T1000 (cell line): ENCODE measurements at regions not wholly inside any gene's neighbourhood (a gene's known extent, or its start where the extent isn't known, plus 50 kb on each side); places are given as distances from the start of the nearest gene placed in this dataset.
"Not testable (repeated sequence)": the region's sequence is repeated elsewhere in the genome, so short reads cannot be mapped to it uniquely, and the experiment has no call there.

Experiments used
- DNase-seq: peaks from one replicate; lab custom pipeline; 2025; ENCODE audit warnings: mixed read lengths; lab: John Stamatoyannopoulos, UW

GRCh38 chr4:154164931-154165839 is 326.4 kb downstream of the DCHS2 start:
- DNase-seq = peak; percentile 61

- no peak for DNase-seq
Measured at GRCh38 chr4:154160519-154161301, 330.9 kb downstream of the DCHS2 start.

GRCh38 chr4:154158361-154159155 is 333.0 kb downstream of the DCHS2 start:
- no peak for DNase-seq

DNA sequence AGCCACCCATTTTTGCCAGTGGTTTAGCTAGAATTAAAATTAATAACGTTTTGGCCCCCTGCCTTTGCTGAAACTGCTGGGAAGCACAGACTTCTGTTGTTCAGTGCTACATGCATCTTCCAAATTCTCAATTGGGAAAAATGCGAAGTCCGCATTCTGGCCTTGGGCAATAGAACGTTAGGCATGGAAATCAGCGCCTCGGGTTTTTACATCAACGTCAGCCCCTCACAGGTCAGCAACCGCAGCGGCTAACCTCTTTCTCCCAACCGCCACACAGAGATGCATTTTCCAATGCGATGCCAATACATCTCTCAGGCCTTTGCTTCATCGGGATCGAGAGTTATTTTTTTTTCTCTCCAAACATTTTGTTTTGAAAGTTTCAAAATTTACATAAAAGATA is 339.1 kb downstream of the DCHS2 start:
- no peak for DNase-seq

DNA sequence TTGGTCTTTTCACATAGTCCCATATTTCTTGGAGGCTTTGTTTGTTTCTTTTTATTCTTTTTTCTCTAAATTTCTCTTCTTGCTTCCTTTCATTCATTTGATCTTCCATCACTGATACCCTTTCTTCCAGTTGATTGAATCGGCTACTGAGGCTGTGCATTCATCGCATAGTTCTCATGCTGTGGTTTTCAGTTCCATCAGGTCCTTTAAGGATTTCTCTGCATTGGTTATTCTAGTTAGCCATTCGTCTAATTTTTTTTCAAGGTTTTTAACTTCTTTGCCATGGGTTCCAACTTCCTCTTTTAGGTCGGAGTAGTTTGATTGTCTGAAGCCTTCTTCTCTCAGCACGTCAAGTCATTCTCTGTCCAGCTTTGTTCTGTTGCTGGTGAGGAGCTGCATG is 342.4 kb downstream of the DCHS2 start:
- DNase-seq = not testable (repeated sequence)

DNA sequence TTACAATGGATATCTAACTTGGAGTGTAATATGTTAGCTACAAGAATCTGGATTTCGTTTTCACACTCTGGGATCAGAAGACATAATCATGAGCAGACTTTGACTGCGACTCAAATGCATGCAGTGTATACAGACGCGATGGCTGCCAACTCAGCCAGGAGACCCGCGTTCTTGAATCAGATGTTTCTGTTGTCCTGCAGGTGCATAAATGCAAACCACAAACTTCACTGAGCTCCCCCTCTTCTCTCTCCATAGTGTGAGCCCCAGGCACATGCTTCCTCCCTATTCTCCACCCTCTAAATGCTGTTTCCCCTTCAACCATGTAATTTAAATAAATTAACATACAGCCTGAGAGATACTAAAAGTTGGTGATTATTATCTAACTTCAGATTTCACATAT is 347.9 kb downstream of the DCHS2 start:
- DNase-seq = no peak

GRCh38 chr4:154142664-154143063 is 348.9 kb downstream of the DCHS2 start:
- no peak for DNase-seq

DNA sequence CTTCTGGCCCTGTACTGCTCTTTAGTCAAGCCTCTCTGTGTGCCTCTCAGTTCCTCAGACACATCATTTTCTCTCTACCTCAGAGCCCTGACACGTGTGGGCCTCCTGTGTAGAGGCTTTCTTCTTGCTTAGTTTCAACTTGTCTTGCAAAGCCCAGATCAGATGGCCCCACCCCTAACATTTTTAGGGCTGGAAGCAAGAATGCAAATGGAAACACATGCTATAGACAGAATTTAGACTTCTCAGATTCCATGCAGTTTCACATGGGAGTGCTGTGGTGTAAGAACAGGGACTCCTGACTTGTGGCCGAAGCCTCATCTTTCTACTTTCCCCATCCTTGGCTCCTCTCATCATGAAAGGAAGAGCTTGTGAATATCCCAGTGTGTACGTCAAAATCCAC is 350.7 kb downstream of the DCHS2 start:
- no peak for DNase-seq

DNA sequence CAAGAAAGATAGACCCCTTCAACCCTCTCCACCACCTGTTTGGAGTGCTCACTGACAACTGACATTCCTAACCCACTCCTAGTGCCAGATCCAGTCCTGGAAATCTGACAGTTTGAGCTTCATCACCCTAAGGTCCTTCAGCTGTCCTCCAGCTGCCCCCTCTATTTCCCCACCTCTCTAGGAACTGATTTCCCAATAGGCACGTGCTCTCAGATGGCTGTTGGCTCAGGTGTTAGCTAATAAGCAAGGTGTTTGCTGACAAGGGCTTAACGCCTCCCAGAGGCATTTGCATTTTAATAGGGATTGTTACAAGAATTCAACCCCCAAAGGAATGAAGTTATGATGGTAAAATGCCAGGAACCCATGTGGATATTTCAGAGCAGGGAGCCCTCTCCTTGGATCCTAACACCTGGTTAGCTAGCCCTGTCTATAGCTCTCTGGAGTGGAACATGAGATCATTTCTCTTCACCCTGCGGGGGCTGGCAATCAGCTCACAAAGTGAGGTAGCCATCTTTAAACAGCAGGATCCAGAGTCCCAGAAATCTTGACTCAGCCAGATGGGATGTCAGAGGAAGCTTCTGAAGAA is 348.5 kb upstream of the SFRP2 start:
- no peak for DNase-seq

- no peak for DNase-seq
Measured at GRCh38 chr4:154135576-154135975, 346.7 kb upstream of the SFRP2 start.

DNA sequence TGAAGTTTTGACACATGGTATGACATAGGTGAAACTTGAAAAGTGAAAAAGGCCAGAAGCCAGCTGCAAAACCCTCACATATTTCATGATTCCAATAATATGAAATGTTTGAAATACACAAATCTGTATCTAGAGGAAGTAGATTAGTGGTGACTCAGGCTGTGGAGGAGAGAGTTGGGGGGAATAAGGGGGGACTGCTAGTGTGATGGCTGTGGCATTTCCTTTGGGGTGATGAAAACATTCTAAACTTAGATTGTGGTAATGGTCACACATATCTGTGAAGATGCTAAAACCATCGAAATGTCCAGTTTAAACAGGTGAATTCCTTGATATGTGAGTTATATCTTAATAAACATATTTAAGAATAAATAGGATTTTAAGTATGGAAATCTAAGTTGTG is 343.5 kb upstream of the SFRP2 start:
- no peak for DNase-seq

GRCh38 chr4:154126276-154126675 is 337.4 kb upstream of the SFRP2 start:
- DNase-seq = no peak

- no peak for DNase-seq
Measured at GRCh38 chr4:154125340-154125739, 336.5 kb upstream of the SFRP2 start.

- no peak for DNase-seq
Measured at GRCh38 chr4:154124539-154125255, 335.8 kb upstream of the SFRP2 start.

DNA sequence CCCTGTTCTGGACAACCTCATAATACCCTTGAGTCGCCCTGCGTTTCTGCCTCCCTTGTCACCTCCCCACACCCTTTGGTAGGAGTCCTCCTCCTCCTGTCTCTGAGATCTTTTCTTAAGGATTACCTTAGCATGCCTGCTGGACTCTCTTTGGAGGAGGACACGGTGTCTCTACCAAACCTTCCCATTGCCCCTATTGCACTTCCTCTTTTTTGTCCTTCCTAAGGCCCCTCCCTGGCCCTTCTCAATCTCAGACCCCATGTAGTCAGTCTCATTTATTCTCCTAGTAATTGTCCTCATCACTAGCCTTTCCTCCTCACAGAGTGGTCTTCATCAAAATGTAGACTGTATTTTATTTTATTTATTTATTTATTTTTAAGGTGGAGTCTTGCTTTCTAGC is 335.0 kb upstream of the SFRP2 start:
- no peak for DNase-seq

DNA sequence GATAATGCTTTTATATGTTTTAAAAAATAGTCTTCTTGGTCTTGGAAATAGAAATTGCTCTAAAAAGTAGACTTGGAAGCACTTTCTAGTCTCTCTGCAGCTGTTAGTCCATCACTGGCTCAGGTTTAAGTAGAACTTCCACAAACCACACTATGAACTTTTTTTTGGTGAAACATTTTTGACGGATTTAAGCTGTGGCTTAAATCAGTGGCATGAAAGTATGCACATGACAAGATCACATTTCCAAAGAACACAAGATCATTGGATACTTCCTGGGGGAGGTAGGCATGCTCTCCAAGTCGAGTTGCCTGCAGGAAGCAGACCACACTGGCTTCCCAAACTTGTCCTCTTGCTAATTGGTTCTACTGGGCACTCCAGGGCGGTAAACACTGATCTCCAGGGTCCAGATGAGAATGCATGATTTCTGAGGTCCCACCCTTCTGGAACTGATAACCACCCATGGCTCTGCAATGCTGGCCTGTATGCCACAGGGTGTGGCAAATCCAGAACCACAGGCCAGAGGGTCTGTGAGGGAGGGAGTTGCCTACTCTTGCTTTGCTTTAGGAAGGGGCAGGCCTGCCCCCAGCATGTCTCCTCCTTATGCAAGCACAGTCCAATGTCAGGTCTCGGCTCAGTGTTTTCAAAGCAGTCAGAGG is 331.9 kb upstream of the SFRP2 start:
- no peak for DNase-seq

- DNase-seq = no peak
Measured at GRCh38 chr4:154120006-154120676, 331.3 kb upstream of the SFRP2 start.

DNA sequence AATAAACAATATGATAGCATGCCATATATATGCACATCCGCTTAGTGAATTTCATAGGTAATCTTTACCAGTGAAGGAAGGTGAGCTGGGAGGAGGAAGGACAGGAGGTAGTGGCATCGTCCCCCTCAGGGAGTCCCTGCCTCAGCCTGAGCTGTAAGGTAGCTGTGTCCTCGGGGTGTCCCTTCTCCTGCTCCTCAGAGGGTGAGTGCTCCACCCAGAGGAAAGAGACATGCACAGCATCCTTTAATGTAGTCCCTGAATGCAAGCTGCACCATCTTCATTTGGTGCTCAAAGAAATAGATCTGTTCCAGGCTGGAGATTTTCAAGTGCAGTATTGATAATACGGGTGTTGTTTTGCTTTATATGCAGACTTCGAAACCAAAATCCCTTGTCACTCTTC is 330.4 kb upstream of the SFRP2 start:
- no peak for DNase-seq

DNA sequence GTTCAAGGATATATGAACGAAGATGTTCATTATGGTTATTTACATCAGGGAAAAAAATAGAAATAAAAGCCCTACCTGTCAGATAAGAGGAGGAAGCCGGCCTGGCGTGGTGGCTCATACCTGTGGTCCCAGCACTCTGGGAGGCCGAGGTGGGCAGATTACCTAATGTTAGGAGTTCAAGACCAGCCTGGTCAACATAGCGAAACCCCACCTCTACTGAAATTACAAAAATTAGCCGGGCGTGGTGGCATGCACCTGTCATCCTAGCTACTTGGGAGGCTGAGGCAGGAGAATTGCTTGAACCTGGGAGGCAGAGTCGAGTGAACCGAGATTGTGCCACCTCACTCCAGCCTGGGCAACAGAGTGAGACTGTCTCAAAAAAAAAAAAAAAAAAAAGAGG is 328.8 kb upstream of the SFRP2 start:
- not testable (repeated sequence) for DNase-seq

DNA sequence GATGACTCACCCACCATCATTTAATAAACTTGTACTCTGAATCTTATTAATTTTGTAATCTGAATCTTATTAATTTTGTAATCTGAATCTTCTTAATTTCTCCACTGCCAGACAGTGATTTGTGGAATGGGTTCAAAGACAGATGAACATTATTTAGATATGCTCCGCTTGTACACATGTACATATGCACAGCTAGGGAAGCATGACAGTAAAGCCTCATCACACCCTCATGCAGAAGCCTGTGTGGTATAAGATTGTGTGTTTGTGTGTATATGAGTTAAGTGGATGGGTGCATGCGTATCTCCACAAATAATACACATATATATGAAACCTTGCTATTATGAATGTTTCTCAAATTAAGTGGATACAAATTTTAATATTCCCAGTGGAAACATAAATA is 318.5 kb upstream of the SFRP2 start:
- DNase-seq = no peak
